Activated T-cell treated with anti-CD3 and anti-CD28 coated beads, Interleukin-2, amount 50 U/mL, for 24 hours (primary cell): ENCODE measurements at regions not wholly inside any gene's neighbourhood (a gene's known extent, or its start where the extent isn't known, plus 50 kb on each side); places are given as distances from the start of the nearest gene placed in this dataset.
A peak's percentile ranks its signal among the peaks of the same experiment; 100 is the strongest.
"Not testable (repeated sequence)": the region's sequence is repeated elsewhere in the genome, so short reads cannot be mapped to it uniquely, and the experiment has no call there.

ENCODE experiments used
- DNase-seq: peaks from one replicate; pipeline ENCODE4 v3.0.0-alpha.2; 2020
- H3K27ac Mint-ChIP-seq: 2 replicates; pipeline ENCODE4 v1.8.0; 2020; ENCODE audit warnings: mild to moderate bottlenecking, mixed read lengths
- H3K27me3 Mint-ChIP-seq: 2 replicates; pipeline ENCODE4 v1.8.0; 2020; ENCODE audit warnings: mixed read lengths
- H3K36me3 Mint-ChIP-seq: 2 replicates; pipeline ENCODE4 v1.8.0; 2020; ENCODE audit warnings: low read depth, mixed read lengths
- H3K4me1 Mint-ChIP-seq: 2 replicates; pipeline ENCODE4 v1.8.0; 2020; ENCODE audit warnings: low read depth, mixed read lengths
- H3K4me3 Mint-ChIP-seq: 2 replicates; pipeline ENCODE4 v1.8.0; 2020; ENCODE audit warnings: mild to moderate bottlenecking, moderate library complexity, mixed read lengths
- H3K9me3 Mint-ChIP-seq: 2 replicates; pipeline ENCODE4 v1.8.0; 2020; ENCODE audit warnings: mixed read lengths

GRCh38 chr3:110859336-110859735 lies 212.3 kb upstream of the NECTIN3 start:
- H3K36me3 Mint-ChIP-seq = no peaks in the 10 kb centered on the region
- no peak for DNase-seq
- no peaks in the 10 kb centered on the region for H3K9me3 Mint-ChIP-seq
- H3K4me1 Mint-ChIP-seq = no peaks in the 10 kb centered on the region
- H3K27ac Mint-ChIP-seq = no peak overlapping the region
- H3K4me3 Mint-ChIP-seq = no peak overlapping the region
- no peaks in the 10 kb centered on the region for H3K27me3 Mint-ChIP-seq

GRCh38 chr3:110859993-110860392 lies 211.6 kb upstream of the NECTIN3 start:
- Mint-ChIP-seq H3K4me1 (no peaks in the 10 kb centered on the region), H3K27me3 (no peaks in the 10 kb centered on the region)

GRCh38 chr3:110865934-110866333 lies 205.7 kb upstream of the NECTIN3 start:
- Mint-ChIP-seq H3K27me3 (no peaks in the 10 kb centered on the region), H3K27ac (no peak overlapping the region), H3K4me3 (no peak overlapping the region), H3K36me3 (no peaks in the 10 kb centered on the region), H3K4me1 (no peaks in the 10 kb centered on the region), H3K9me3 (no peaks in the 10 kb centered on the region)
- no peak for DNase-seq

More at GRCh38 chr3:110859993-110860392, 211.6 kb upstream of the NECTIN3 start:
- H3K36me3 Mint-ChIP-seq = no peaks in the 10 kb centered on the region
- H3K4me3 Mint-ChIP-seq = no peak overlapping the region
- no peaks in the 10 kb centered on the region for H3K9me3 Mint-ChIP-seq
- no peak for DNase-seq
- H3K27ac Mint-ChIP-seq = no peak overlapping the region

DNA sequence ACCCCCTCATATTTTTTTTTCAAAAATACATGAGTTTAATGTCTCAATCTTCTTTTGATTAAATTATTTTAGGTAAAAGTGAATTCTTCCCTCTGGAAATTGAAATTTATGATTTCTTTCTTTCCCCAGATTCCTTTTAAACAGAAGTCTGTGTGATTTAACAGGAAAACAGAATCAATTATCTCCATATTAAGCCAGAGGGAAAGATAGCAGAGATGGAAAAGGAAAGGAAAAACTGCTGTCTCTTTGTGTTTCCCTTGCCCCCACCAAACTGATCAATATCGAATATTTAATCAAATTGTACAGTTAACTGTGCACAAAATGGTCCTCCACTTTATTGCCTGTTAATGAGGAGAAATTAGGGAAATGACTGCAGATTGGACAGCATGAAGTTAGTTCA lies 203.5 kb upstream of the NECTIN3 start:
- no peak overlapping the region for H3K4me3 Mint-ChIP-seq
- H3K4me1 Mint-ChIP-seq = no peaks in the 10 kb centered on the region
- H3K36me3 Mint-ChIP-seq = no peaks in the 10 kb centered on the region
- no peaks in the 10 kb centered on the region for H3K27me3 Mint-ChIP-seq
- DNase-seq = no peak
- no peaks in the 10 kb centered on the region for H3K9me3 Mint-ChIP-seq
- no peak overlapping the region for H3K27ac Mint-ChIP-seq

GRCh38 chr3:110869736-110870135 lies 201.9 kb upstream of the NECTIN3 start:
- Mint-ChIP-seq H3K36me3 (no peaks in the 10 kb centered on the region), H3K27me3 (no peaks in the 10 kb centered on the region), H3K4me1 (no peaks in the 10 kb centered on the region), H3K27ac (no peak overlapping the region), H3K9me3 (peaks cover 4% of the 10 kb centered on the region), H3K4me3 (no peak overlapping the region)
- no peak for DNase-seq

- Mint-ChIP-seq H3K4me1 (no peaks in the 10 kb centered on the region), H3K36me3 (no peaks in the 10 kb centered on the region), H3K9me3 (peaks cover 5% of the 10 kb centered on the region), H3K27me3 (peaks cover 4% of the 10 kb centered on the region), H3K27ac (no peak overlapping the region), H3K4me3 (no peak overlapping the region)
- no peak for DNase-seq
These were observed 199.7 kb upstream of the NECTIN3 start for GRCh38 chr3:110871869-110872268.

DNA sequence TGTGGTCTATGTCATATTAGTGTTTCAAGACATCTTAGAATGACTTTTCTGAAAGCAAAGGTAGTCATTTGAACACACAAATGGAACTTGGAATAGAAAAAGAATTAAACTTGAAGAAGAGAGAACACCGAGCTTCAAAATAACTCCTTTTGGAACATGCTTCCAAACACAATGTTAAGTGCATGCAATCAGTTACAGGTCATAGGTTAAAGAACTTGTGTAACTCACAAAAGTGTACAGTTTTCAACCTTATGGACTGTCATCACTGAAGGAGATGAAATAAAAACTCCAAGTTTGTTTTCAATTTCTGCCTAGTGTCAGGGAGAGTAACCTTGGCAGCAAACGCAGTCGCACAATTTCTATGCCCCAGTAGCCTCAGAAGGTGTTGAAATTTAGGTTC lies 192.9 kb upstream of the NECTIN3 start:
- Mint-ChIP-seq H3K27ac (no peak overlapping the region), H3K27me3 (peaks cover 4% of the 10 kb centered on the region), H3K9me3 (peaks cover 5% of the 10 kb centered on the region), H3K4me3 (no peak overlapping the region), H3K36me3 (no peaks in the 10 kb centered on the region), H3K4me1 (no peaks in the 10 kb centered on the region)
- no peak for DNase-seq

DNA sequence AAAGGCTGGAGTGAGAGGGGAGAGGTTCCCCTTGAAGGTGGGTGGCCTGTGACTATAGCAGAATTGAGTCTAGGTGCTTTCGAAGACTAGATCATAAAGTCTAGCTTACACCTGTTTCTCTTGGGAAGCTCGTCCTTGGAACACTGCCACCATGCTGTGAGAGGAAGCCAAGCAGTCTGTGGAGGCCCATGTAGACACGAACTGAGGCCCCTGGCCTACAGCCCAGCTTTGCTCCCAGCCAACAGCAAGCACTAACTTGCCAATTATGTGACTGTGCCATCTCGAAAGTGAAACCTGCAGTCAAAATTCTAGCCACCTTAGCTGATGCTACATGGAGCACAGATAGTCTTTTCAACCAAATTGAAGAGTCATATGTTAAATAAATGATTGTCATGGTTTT lies 190.5 kb upstream of the NECTIN3 start:
- no peaks in the 10 kb centered on the region for H3K36me3 Mint-ChIP-seq
- no peak overlapping the region for H3K27ac Mint-ChIP-seq
- H3K4me1 Mint-ChIP-seq = no peaks in the 10 kb centered on the region
- H3K4me3 Mint-ChIP-seq = no peak overlapping the region
- no peak for DNase-seq
- no peaks in the 10 kb centered on the region for H3K9me3 Mint-ChIP-seq
- H3K27me3 Mint-ChIP-seq = no peaks in the 10 kb centered on the region

DNA sequence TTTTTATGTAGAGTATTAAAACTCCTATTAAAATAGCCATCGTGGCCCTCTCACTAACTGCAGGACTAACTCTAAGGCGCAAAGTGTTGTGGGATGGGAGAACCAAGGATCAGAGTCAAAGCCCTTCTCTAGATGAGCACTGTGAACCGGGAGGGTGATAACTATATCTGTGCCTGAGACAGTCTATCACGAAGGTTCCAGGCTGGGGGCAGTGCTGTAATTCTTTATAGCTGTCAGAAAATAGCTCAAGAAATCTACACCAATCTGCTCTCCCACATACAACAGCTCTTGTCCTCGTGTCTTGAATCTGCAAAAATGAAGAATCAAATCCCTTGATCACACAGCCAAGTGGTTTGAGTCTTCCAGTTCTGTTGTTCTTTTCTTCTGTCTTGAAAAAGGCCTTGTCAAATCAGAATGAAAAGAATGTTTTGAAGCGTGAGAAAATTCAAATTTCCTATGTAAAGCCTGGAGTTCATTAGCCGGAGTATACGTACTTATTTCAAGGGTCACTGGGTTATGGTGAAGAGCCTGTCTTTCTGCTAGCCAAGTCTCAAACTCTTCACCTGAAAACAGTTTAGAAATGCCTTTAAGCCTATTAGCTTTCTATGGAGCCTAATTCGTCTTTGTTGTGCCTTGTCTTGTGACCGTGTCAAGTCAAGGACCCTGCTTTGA lies 185.3 kb upstream of the NECTIN3 start:
- no peak overlapping the region for H3K27ac Mint-ChIP-seq
- no peaks in the 10 kb centered on the region for H3K36me3 Mint-ChIP-seq
- no peak overlapping the region for H3K4me3 Mint-ChIP-seq
- no peaks in the 10 kb centered on the region for H3K9me3 Mint-ChIP-seq
- no peaks in the 10 kb centered on the region for H3K27me3 Mint-ChIP-seq
- peaks cover 2% of the 10 kb centered on the region for H3K4me1 Mint-ChIP-seq
- no peak for DNase-seq

- H3K4me3 Mint-ChIP-seq = no peak overlapping the region
- H3K4me1 Mint-ChIP-seq = peaks cover 2% of the 10 kb centered on the region
- H3K27me3 Mint-ChIP-seq = no peaks in the 10 kb centered on the region
- H3K9me3 Mint-ChIP-seq = no peaks in the 10 kb centered on the region
- H3K36me3 Mint-ChIP-seq = no peaks in the 10 kb centered on the region
- no peak for DNase-seq
- H3K27ac Mint-ChIP-seq = no peak overlapping the region
These were observed 184.4 kb upstream of the NECTIN3 start for GRCh38 chr3:110887176-110887575.

GRCh38 chr3:110888625-110889375 lies 182.8 kb upstream of the NECTIN3 start:
- peak; percentile 31 for DNase-seq
- H3K36me3 Mint-ChIP-seq, H3K27me3 Mint-ChIP-seq: not testable (repeated sequence)

GRCh38 chr3:110889376-110889699 lies 182.3 kb upstream of the NECTIN3 start:
- not testable (repeated sequence) for H3K4me3 Mint-ChIP-seq, H3K36me3 Mint-ChIP-seq, H3K27me3 Mint-ChIP-seq, H3K4me1 Mint-ChIP-seq, H3K27ac Mint-ChIP-seq, H3K9me3 Mint-ChIP-seq, DNase-seq

More at GRCh38 chr3:110888625-110889375, 182.8 kb upstream of the NECTIN3 start:
- H3K9me3 Mint-ChIP-seq, H3K27ac Mint-ChIP-seq, H3K4me1 Mint-ChIP-seq: not testable (repeated sequence)
- peak overlapping the region; percentile 79 for H3K4me3 Mint-ChIP-seq

GRCh38 chr3:110894574-110894973 lies 177.0 kb upstream of the NECTIN3 start:
- Mint-ChIP-seq H3K27ac (no peak overlapping the region), H3K4me3 (no peak overlapping the region)

DNA sequence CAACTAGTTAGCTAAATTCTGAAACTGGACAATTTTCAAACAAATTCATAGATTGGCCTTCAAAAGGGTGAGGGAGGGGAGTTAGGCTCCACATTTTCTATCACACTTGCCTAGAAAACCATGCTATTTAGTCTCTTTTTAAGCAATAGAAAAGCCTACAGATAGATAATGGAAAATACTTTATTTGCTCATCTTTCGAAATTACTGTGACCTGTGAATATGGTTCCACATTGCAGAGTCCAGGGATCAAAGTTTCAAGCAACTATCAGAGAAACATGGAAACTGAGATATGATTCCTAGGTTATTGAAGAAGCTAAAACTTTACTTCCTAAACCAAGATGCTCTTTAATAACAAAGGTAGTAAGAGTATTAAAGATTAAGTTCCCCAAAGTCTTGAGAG lies 176.6 kb upstream of the NECTIN3 start:
- Mint-ChIP-seq H3K4me1 (no peaks in the 10 kb centered on the region), H3K4me3 (no peak overlapping the region), H3K27me3 (peaks cover 4% of the 10 kb centered on the region), H3K9me3 (no peaks in the 10 kb centered on the region), H3K36me3 (no peaks in the 10 kb centered on the region), H3K27ac (no peak overlapping the region)
- no peak for DNase-seq

More at GRCh38 chr3:110894574-110894973, 177.0 kb upstream of the NECTIN3 start:
- Mint-ChIP-seq H3K36me3 (no peaks in the 10 kb centered on the region), H3K4me1 (no peaks in the 10 kb centered on the region), H3K9me3 (no peaks in the 10 kb centered on the region), H3K27me3 (peaks cover 4% of the 10 kb centered on the region)
- no peak for DNase-seq

DNA sequence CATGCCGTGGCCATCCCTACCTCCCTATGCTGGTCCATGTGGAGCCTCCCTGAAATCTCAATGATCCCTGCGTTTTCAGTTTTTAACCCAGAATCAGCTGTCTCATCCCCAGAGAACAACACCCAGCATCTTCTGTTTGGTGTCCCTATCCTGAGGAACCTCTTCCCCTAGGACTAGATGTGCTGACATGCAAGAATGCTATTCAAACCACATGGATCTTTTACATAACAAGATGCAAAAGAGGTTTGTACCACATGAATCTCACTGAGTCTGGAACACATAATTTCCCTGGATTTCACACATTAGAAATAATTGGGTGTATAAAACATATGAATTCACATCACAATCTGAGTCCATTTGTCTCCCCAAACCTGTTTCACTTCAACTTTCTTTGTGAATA lies 174.6 kb upstream of the NECTIN3 start:
- peaks cover 4% of the 10 kb centered on the region for H3K27me3 Mint-ChIP-seq
- no peak overlapping the region for H3K4me3 Mint-ChIP-seq
- H3K36me3 Mint-ChIP-seq = no peaks in the 10 kb centered on the region
- H3K9me3 Mint-ChIP-seq = no peaks in the 10 kb centered on the region
- DNase-seq = no peak
- no peak overlapping the region for H3K27ac Mint-ChIP-seq
- no peaks in the 10 kb centered on the region for H3K4me1 Mint-ChIP-seq
